ENCODE measurements at regions not wholly inside any gene's neighbourhood (a gene's known extent, or its start where the extent isn't known, plus 50 kb on each side); places are given as distances from the start of the nearest gene placed in this dataset.

DNA sequence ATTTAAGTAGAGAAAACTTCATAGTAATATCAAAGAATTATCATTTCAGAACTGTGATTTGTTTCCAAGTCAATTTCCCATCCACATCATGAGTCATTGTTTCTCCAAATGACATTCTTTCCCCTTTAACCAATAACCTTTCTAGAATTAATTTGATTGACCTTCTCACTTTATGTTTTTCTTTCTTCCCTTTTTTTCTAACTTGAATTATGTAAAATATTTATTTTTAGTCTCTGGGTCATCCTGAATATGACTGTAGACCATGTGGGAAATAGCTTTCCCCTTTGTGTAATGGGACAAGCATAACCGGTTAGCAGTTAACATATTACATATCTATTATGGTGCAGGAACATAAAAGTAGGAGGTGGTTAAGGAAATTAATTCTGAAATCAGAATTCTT is 291.1 kb downstream of the GJA1 start:
- no peaks in the 10 kb centered on the region for H3K79me2 ChIP-seq (ENCODE audit: insufficient read depth, low read length)
- no peak overlapping the region for H3K4me3 ChIP-seq (ENCODE audit: low read length, poor library complexity, severe bottlenecking)
- H3K9me3 ChIP-seq (ENCODE audit: insufficient read depth, low read depth, low read length), result no peaks in the 10 kb centered on the region
- TF ChIP-seq EZH2phosphoT487 (IDR thresholded peaks at IDR 0.05; ENCODE audit: borderline replicate concordance) (no peak), CTCF (conservative IDR thresholded peaks at IDR 0.05; ENCODE audit: low read length) (no peak)
- H3K36me3 ChIP-seq (ENCODE audit: insufficient read depth, low read length), result no peaks in the 10 kb centered on the region
- no peaks in the 10 kb centered on the region for H3K9me2 ChIP-seq (replicated peaks; ENCODE audit: low read depth, low read length)
- no peaks in the 10 kb centered on the region for H3F3A ChIP-seq (ENCODE audit: low read depth)
- no peaks in the 10 kb centered on the region for H3K27me3 ChIP-seq (ENCODE audit: insufficient read depth, low read length, poor library complexity, severe bottlenecking)
- H3K4me1 ChIP-seq (ENCODE audit: insufficient read depth, low read length, poor library complexity, severe bottlenecking), result no peaks in the 10 kb centered on the region
- no peaks in the 10 kb centered on the region for H4K20me1 ChIP-seq (ENCODE audit: insufficient read depth, low read length, poor library complexity, severe bottlenecking)
- H3K9ac ChIP-seq (ENCODE audit: low read depth, low read length, poor library complexity, severe bottlenecking), result no peak overlapping the region
- H2AFZ ChIP-seq (ENCODE audit: low read length), result no peak overlapping the region
- no peak overlapping the region for H3K4me2 ChIP-seq (ENCODE audit: low read depth, low read length, poor library complexity, severe bottlenecking)

DNA sequence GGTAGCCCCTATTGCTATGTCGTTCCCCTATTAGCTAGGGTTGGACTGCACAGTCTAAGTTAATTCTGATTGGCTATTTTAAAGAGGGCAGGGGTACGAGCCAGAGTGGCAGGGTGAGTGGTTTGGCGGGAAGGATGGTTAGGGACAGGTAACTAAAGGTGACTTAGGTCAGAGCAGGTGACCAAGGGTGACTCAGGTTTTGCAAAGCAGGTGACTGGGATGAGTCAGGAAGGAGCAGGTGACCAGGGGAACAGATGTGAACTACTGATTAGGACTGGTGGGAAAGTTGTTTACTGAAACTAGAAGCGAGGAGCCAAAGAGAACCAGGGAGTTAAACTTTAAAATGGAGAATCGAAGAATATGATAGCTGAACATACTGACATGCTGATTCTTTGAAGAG is 295.2 kb downstream of the GJA1 start:
- Histone ChIP-seq H3K9me2 (replicated peaks; ENCODE audit: low read depth, low read length) (no peaks in the 10 kb centered on the region), H3K4me1 (ENCODE audit: insufficient read depth, low read length, poor library complexity, severe bottlenecking) (no peaks in the 10 kb centered on the region), H4K20me1 (ENCODE audit: insufficient read depth, low read length, poor library complexity, severe bottlenecking) (no peaks in the 10 kb centered on the region), H3F3A (ENCODE audit: low read depth) (no peaks in the 10 kb centered on the region), H3K9ac (ENCODE audit: low read depth, low read length, poor library complexity, severe bottlenecking) (no peak overlapping the region), H3K79me2 (ENCODE audit: insufficient read depth, low read length) (no peaks in the 10 kb centered on the region), H3K36me3 (ENCODE audit: insufficient read depth, low read length) (no peaks in the 10 kb centered on the region), H3K4me3 (ENCODE audit: low read length, poor library complexity, severe bottlenecking) (no peak overlapping the region), H3K4me2 (ENCODE audit: low read depth, low read length, poor library complexity, severe bottlenecking) (no peak overlapping the region), H3K27me3 (ENCODE audit: insufficient read depth, low read length, poor library complexity, severe bottlenecking) (no peaks in the 10 kb centered on the region), H3K9me3 (ENCODE audit: insufficient read depth, low read depth, low read length) (no peaks in the 10 kb centered on the region), H2AFZ (ENCODE audit: low read length) (no peak overlapping the region)
- no peak for TF ChIP-seq EZH2phosphoT487 (IDR thresholded peaks at IDR 0.05; ENCODE audit: borderline replicate concordance)
- no peak for TF ChIP-seq CTCF (conservative IDR thresholded peaks at IDR 0.05; ENCODE audit: low read length)

DNA sequence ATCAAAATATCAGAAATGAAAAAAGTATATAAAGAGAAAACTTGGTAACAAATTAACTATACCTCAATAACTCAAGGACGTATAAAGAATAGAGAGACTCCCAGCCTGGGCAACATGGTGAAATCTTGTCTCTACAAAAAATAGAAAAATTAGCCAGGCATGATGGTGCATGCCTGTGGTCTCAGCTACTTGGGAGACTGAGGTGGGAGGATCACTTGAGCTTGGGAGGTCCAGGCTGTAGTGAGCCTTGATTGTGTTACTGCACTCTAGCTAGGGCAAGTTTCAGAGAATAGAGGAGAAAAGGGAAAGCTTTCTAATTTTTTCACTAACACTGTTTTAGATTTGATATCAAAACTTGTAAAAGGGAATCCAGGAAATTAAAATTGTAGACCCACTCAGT is 295.9 kb downstream of the GJA1 start:
- H3K9me3 ChIP-seq (ENCODE audit: insufficient read depth, low read depth, low read length), result no peaks in the 10 kb centered on the region

More for the DNA sequence above, 295.9 kb downstream of the GJA1 start:
- no peaks in the 10 kb centered on the region for H3K9me2 ChIP-seq (replicated peaks; ENCODE audit: low read depth, low read length)
- TF ChIP-seq CTCF (conservative IDR thresholded peaks at IDR 0.05; ENCODE audit: low read length) (no peak), EZH2phosphoT487 (IDR thresholded peaks at IDR 0.05; ENCODE audit: borderline replicate concordance) (no peak)
- H3K4me3 ChIP-seq (ENCODE audit: low read length, poor library complexity, severe bottlenecking), result no peak overlapping the region
- H3K27me3 ChIP-seq (ENCODE audit: insufficient read depth, low read length, poor library complexity, severe bottlenecking), result no peaks in the 10 kb centered on the region
- no peak overlapping the region for H3K4me2 ChIP-seq (ENCODE audit: low read depth, low read length, poor library complexity, severe bottlenecking)
- no peaks in the 10 kb centered on the region for H3K4me1 ChIP-seq (ENCODE audit: insufficient read depth, low read length, poor library complexity, severe bottlenecking)
- no peak overlapping the region for H3K9ac ChIP-seq (ENCODE audit: low read depth, low read length, poor library complexity, severe bottlenecking)
- H3K36me3 ChIP-seq (ENCODE audit: insufficient read depth, low read length), result no peaks in the 10 kb centered on the region
- H3K79me2 ChIP-seq (ENCODE audit: insufficient read depth, low read length), result no peaks in the 10 kb centered on the region
- H2AFZ ChIP-seq (ENCODE audit: low read length), result no peak overlapping the region
- no peaks in the 10 kb centered on the region for H4K20me1 ChIP-seq (ENCODE audit: insufficient read depth, low read length, poor library complexity, severe bottlenecking)
- H3F3A ChIP-seq (ENCODE audit: low read depth), result no peaks in the 10 kb centered on the region

Data from Loucy (cell line).